Panc1 (cell line): ENCODE measurements at regions not wholly inside any gene's neighbourhood (a gene's known extent, or its start where the extent isn't known, plus 50 kb on each side); places are given as distances from the start of the nearest gene placed in this dataset.

Experiments used
- ATAC-seq: fragments of 200-7000 bp; cut with Tn5 transposase; 2 replicates; pipeline ENCODE4 v1.9.1; 2020; ENCODE audit warnings: mild to moderate bottlenecking, moderate library complexity
- BruUV-seq: library from RNA; stranded (reverse); fragments of 400-500 nt; replicated peaks from 2 replicates; lab custom pipeline; 2021; lab: Mats Ljungman, UMichigan
- CTCF ChIA-PET: fragments of 300-600 bp; sonication (Branson Sonifier 250); formaldehyde crosslinking; loops from one replicate; lab custom pipeline; 2022; ENCODE audit warnings: antibody characterized with exemption; lab: Charles Lee
- POLR2A ChIA-PET: fragments of 300-600 bp; sonication (Branson Sonifier 250); formaldehyde crosslinking; loops from one replicate; lab custom pipeline; 2022; ENCODE audit warnings: antibody characterized with exemption; lab: Charles Lee
- DNase-seq: peaks from one replicate; pipeline ENCODE4 v3.0.0-alpha.2; 2010; ENCODE audit warnings: low read depth, low spot score
- H3K27ac ChIP-seq: 2 replicates; pipeline ENCODE4 v1.5.1; 2011; ENCODE audit warnings: mild to moderate bottlenecking, low read length, inconsistent platforms
- H3K27me3 ChIP-seq: fragments of 200-500 bp; sonication (Bioruptor generic); 2 replicates; pipeline ENCODE4 v1.6.0; 2014; ENCODE audit warnings: low read length, inconsistent platforms; ENCODE audit not compliant: control insufficient read depth, insufficient read depth
- H3K36me3 ChIP-seq: fragments of 200-500 bp; sonication (Bioruptor generic); 2 replicates; pipeline ENCODE4 v1.5.1; 2014; ENCODE audit warnings: inconsistent platforms, mild to moderate bottlenecking, low read length, moderate library complexity; ENCODE audit not compliant: control insufficient read depth, insufficient read depth
- H3K4me1 ChIP-seq: 2 replicates; pipeline ENCODE4 v1.5.1; 2011; ENCODE audit warnings: inconsistent platforms, mild to moderate bottlenecking, low read length, moderate library complexity; ENCODE audit not compliant: control insufficient read depth, insufficient read depth
- H3K4me3 ChIP-seq, 2 experiments: 2 replicates each; pipeline ENCODE4 v1.5.1; 2011 to 2012; ENCODE audit warnings: low read depth in 2 of 2, low read length in 2 of 2, mild to moderate bottlenecking in 2 of 2, inconsistent platforms in 1 of 2, moderate library complexity in 1 of 2
- H3K9me3 ChIP-seq: fragments of 200-500 bp; sonication (Bioruptor generic); 2 replicates; pipeline ENCODE4 v1.5.1; 2014; ENCODE audit warnings: low read depth, mild to moderate bottlenecking, inconsistent platforms, low read length, moderate library complexity; ENCODE audit not compliant: control insufficient read depth, insufficient read depth
- POLR2AphosphoS5 ChIP-seq: IDR thresholded peaks from 2 replicates; pipeline ENCODE4 v1.6.1; 2012; ENCODE audit warnings: mild to moderate bottlenecking, low read depth, low read length, moderate library complexity
- SIN3A ChIP-seq: IDR thresholded peaks from 2 replicates; pipeline ENCODE4 v1.6.1; 2012; ENCODE audit warnings: low read depth, mild to moderate bottlenecking, low read length, moderate library complexity, borderline replicate concordance; ENCODE audit not compliant: insufficient read depth
- TCF7L2 ChIP-seq: IDR thresholded peaks from 2 replicates; pipeline ENCODE4 v1.6.1; 2011; ENCODE audit warnings: mild to moderate bottlenecking, low read depth, low read length, inconsistent platforms
- in situ Hi-C: cut with HindIII; loops from 2 replicates; pipeline ENCODE4 v1.10.0; 2016; ENCODE audit warnings: low sequenced_read_pairs, low pct_unique_long_range_greater_than_20kb
- intact Hi-C: fragments of 100-400 bp; cut with micrococcal nuclease; formaldehyde crosslinking; loops from one replicate; pipeline ENCODE4 v1.10.0; 2022; ENCODE audit not compliant: unreplicated experiment
- TF ChIP-seq, protein P1 (sequence below): fragments of 450-650 bp; IDR thresholded peaks from 2 replicates; pipeline ENCODE4 v1.5.1; 2017; ENCODE audit warnings: mild to moderate bottlenecking
- TF ChIP-seq, protein P2 (sequence below), 2 experiments: IDR thresholded peaks; 2 replicates each; pipeline ENCODE4 v1.6.1; 2011 to 2012; ENCODE audit warnings: low read depth in 2 of 2, control low read depth in 1 of 2, low read length in 1 of 2, mild to moderate bottlenecking in 1 of 2, moderate library complexity in 1 of 2; ENCODE audit not compliant: insufficient read depth in 1 of 2

DNA sequence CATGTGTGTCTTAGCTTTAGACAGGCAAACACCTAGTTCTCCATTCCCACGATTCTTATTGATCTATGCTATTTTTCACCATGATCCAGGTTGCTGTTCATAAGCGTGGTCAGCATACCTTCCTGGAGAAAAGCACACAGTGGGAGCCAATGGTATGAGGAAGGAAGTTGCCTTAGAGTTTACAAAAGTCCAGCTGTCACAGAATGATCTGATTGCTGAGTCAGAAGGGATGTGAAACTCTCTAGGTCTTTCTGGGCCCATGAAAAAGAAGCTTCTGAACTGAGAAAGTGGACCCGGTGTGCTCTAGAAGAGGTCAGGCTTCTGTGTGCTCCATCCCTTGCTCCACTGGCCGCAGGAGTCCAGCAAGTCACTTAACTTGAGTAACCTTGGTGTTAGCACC is 71.0 kb upstream of the CCL1 start:
- Histone ChIP-seq H3K36me3 (no peaks in the 10 kb centered on the region), H3K27me3 (peaks cover 21% of the 10 kb centered on the region), H3K9me3 (no peaks in the 10 kb centered on the region), H3K27ac (no peak overlapping the region), H3K4me3 (no peak overlapping the region), H3K4me1 (no peaks in the 10 kb centered on the region)
- in situ Hi-C loops (no loop called here), intact Hi-C loops (no loop called here)
- ATAC-seq (no peak), DNase-seq (no peak)
- no TSS peak for BruUV-seq
- TF ChIP-seq SIN3A (no peak), POLR2AphosphoS5 (no peak), TCF7L2 (no peak)
- TF ChIP-seq, protein P1, sequence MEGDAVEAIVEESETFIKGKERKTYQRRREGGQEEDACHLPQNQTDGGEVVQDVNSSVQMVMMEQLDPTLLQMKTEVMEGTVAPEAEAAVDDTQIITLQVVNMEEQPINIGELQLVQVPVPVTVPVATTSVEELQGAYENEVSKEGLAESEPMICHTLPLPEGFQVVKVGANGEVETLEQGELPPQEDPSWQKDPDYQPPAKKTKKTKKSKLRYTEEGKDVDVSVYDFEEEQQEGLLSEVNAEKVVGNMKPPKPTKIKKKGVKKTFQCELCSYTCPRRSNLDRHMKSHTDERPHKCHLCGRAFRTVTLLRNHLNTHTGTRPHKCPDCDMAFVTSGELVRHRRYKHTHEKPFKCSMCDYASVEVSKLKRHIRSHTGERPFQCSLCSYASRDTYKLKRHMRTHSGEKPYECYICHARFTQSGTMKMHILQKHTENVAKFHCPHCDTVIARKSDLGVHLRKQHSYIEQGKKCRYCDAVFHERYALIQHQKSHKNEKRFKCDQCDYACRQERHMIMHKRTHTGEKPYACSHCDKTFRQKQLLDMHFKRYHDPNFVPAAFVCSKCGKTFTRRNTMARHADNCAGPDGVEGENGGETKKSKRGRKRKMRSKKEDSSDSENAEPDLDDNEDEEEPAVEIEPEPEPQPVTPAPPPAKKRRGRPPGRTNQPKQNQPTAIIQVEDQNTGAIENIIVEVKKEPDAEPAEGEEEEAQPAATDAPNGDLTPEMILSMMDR: no peak
- TF ChIP-seq, protein P2, sequence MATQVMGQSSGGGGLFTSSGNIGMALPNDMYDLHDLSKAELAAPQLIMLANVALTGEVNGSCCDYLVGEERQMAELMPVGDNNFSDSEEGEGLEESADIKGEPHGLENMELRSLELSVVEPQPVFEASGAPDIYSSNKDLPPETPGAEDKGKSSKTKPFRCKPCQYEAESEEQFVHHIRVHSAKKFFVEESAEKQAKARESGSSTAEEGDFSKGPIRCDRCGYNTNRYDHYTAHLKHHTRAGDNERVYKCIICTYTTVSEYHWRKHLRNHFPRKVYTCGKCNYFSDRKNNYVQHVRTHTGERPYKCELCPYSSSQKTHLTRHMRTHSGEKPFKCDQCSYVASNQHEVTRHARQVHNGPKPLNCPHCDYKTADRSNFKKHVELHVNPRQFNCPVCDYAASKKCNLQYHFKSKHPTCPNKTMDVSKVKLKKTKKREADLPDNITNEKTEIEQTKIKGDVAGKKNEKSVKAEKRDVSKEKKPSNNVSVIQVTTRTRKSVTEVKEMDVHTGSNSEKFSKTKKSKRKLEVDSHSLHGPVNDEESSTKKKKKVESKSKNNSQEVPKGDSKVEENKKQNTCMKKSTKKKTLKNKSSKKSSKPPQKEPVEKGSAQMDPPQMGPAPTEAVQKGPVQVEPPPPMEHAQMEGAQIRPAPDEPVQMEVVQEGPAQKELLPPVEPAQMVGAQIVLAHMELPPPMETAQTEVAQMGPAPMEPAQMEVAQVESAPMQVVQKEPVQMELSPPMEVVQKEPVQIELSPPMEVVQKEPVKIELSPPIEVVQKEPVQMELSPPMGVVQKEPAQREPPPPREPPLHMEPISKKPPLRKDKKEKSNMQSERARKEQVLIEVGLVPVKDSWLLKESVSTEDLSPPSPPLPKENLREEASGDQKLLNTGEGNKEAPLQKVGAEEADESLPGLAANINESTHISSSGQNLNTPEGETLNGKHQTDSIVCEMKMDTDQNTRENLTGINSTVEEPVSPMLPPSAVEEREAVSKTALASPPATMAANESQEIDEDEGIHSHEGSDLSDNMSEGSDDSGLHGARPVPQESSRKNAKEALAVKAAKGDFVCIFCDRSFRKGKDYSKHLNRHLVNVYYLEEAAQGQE (IDR thresholded peaks at IDR 0.05; ENCODE audit: insufficient read depth in 1 of 2, low read depth in 2 of 2, low read length in 1 of 2): no peak
- POLR2A ChIA-PET: no interaction called here
- CTCF ChIA-PET: no interaction called here

DNA sequence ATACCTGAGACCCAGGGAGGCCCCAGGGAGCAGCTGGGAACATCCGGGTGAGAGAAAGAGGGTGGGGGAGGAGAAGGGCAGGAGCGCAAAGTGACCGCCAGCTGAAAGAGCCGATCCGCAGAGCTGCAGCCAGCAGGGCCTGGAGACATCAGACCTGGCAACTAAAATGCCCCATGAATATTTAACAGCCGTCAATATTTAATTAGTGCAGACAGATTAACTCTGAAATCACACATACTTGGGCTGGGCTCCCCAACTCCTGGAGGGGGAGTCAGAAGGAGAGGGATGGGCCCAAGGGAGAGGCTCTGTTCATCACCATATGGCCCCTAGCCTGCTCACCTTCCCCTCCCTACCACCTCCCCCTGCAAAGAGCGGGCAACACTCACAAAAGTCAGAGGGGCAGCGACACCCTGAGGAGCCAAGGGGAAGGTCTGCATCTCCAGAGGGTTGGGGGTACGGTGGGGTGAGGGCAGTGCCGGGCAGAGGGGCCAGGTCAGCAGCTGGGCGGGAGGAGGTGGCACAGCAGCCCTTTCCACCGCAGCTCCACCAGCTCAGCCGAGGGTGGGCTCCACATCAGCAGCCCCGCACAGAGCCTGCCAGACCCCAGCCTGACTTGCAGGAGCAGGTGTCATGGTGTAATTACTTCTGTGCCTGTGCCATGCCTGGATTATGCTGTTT is 61.9 kb upstream of the CCL1 start:
- Histone ChIP-seq H3K27ac (no peak overlapping the region), H3K9me3 (no peaks in the 10 kb centered on the region), H3K36me3 (no peaks in the 10 kb centered on the region), H3K4me1 (no peaks in the 10 kb centered on the region), H3K27me3 (peaks cover 7% of the 10 kb centered on the region), H3K4me3 (no peak overlapping the region)
- DNase-seq (no peak), ATAC-seq (no peak)
- BruUV-seq: no TSS peak
- ChIA-PET POLR2A (no interaction called here), CTCF (interaction anchor here (0.7 kb wide), 1 partner anchor 363 kb away, joined by 3 read pairs; no protein-coding TSS in a partner anchor)
- no peak for TF ChIP-seq SIN3A
- intact Hi-C loops: loop anchor here (5.0 kb wide), 2 partner anchors 92 to 692 kb away; partner anchors contain the start of gene RAD51D
- in situ Hi-C loops: no loop called here
